ENCODE measurements at regions not wholly inside any gene's neighbourhood (a gene's known extent, or its start where the extent isn't known, plus 50 kb on each side); places are given as distances from the start of the nearest gene placed in this dataset.
A peak's percentile ranks its signal among the peaks of the same experiment; 100 is the strongest.

DNA sequence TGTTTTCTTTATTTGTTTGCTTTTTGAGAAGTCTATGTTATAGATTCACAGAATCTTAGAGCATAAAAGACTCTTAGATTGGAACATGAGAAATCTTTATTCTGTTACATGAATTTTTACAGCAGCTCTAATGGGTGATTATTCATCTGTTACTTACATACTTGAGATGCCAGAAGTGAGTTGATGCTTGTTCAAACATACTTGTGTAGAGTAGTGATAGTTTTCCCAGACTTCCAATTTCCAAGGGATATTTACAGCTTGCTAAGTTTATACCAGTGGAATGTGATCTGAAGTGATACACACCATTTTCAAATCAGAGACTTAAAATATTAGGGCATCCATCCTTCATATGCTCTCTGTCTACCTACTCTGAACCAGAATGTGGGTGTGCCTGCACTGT lies 252.9 kb upstream of the SMIM31 start:
- no peak for DNase-seq (ENCODE audit: low spot score)

DNA sequence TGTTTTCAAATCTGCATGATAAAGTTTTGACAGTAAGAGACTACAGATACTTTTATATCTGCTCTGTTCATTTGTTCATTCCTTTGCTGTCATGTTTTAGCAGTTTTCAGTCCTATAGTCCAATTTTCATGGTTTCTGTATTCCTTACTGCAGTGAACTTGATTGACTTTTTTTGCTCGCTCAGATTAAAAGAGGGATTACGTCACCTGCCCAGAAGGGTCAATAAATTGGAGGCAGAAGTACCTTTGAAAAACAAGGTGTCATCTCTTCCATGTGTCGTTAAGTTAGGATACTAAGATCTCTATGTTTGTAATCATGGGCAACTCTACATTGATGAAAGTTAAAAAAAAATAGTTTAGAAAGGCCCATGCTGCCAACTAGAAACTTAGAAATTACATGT lies 250.1 kb upstream of the SMIM31 start:
- DNase-seq (ENCODE audit: low spot score) = no peak

DNA sequence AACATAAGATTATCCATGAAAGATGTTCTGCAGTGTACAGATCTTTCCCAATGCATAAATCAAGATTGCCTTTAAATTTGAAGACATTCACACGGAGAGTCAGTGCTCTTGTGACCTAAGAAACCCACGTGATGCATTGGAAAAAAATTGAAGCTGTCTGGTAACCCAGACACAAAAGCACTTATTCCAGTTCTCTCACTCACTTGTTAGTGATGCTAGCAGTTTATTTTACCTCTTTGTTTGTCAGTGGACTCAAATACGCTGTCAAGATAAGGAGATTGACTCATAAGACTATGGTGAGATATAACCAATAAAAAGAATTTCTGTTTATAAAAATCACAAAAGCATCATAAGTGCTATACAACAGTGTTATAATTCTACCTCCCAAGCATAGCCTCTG lies 245.8 kb upstream of the SMIM31 start:
- DNase-seq (ENCODE audit: low spot score) = no peak

DNA sequence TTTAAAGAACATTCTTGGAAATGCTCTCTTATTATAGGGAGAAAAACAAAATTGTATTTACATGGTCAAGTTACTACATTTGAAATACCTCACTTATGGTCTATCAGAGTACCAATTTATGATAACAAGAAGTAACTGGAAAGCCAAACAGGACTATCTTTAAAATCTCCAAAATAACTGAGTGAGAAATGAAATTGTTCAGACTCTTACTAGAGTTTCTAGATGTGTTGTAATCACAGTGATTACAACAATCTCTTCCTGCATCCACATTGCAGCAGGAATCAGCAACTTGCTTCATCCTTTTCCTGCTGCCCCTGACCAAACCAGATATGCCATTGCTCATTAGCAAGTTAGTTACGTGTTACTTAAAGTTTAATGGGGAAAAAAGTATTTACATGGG lies 245.2 kb upstream of the SMIM31 start:
- DNase-seq (ENCODE audit: low spot score) = no peak

GRCh38 chr4:164509951-164510350 lies 244.0 kb upstream of the SMIM31 start:
- DNase-seq (ENCODE audit: low spot score) = no peak

DNA sequence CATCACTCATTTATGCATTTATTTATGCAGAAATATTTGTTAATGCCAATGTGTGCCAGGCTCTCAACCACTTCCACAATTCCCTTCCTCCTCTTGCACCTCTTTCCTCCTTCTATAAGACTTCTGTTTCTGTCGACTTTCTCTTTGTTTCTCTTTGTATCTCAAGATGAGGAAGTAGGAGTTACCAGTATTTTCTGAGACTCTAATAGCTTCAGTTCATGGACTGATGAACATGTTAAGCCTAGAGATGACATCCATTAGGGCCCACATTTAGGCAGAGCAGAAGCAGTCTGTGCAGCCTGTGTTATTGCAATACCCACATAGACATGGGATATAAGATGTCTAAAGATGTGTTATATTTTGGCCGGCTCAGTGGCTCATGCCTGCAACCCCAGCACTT lies 241.8 kb upstream of the SMIM31 start:
- no peak for DNase-seq (ENCODE audit: low spot score)

GRCh38 chr4:164514765-164515164 lies 239.2 kb upstream of the SMIM31 start:
- no peak for DNase-seq (ENCODE audit: low spot score)

DNA sequence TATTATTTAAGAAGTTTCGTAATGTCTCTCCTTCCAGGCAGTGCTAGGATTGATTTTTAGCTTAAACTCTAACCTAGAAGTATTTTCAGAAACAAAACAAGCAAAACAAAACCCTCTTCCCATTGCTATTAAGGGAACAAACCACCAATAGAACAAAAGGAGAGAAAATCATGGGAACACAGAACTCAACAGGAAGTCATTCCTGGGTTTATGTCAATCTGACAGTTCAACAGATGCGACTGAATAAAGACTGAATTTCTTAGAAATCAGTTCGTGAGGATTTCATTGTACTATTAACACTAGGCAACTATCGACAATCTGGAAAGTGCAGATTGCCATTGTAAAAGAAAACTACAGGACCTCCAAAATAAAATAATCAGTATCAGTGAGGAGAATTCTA lies 229.1 kb upstream of the SMIM31 start:
- no peak for DNase-seq (ENCODE audit: low spot score)

DNA sequence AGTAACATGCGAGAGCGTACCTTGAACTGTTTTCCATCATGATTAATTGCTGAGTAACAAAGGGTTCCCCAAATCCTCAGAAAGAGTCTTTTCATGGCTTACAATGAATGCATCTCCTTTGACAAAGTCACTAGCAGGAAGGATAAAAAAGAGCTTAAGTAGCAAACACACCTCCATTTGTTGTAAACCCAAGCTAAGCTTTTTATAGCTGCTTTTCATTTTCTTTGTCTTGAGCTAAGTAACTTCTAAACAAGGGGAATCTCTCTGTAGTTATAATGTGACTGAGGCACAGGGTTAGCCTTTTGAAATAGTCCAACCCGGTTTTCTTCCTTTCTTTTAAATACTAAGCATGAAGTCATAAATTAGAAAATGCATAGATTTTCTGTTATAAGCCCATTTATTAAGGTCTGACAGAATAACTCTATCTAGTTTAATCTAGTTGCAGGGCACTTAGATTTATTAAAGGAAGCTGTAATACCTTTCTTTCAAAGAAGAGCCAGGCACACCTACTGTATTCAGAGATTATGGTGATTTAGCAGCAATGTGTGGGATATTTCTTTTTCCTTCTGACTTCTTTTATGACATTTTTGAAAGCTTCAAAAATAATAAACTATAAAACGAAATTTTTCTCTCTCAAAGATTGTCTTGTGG lies 226.9 kb upstream of the SMIM31 start:
- DNase-seq (ENCODE audit: low spot score) = no peak

DNA sequence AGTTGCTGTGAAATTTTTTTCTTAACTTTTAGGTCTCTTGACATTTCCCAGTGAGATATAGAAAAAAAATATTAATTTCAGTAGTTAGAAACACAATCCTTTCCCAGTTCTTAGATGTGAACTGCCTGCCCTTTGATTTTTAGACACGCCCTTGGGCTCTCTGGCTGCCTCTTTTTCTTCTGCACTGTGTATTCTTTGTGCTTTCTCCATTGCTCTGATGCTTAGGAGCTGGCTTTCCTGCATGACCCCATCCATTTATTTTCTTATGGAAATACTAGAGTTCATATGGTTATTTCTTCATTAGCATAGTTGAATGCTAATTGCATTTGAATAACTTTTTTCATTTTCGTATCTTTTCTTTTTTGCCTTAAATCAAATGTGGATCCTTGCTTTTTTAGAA lies 224.9 kb upstream of the SMIM31 start:
- DNase-seq (ENCODE audit: low spot score) = no peak

GRCh38 chr4:164529486-164529885 lies 224.4 kb upstream of the SMIM31 start:
- DNase-seq (ENCODE audit: low spot score) = no peak

GRCh38 chr4:164531336-164531735 lies 222.6 kb upstream of the SMIM31 start:
- DNase-seq (ENCODE audit: low spot score) = no peak

DNA sequence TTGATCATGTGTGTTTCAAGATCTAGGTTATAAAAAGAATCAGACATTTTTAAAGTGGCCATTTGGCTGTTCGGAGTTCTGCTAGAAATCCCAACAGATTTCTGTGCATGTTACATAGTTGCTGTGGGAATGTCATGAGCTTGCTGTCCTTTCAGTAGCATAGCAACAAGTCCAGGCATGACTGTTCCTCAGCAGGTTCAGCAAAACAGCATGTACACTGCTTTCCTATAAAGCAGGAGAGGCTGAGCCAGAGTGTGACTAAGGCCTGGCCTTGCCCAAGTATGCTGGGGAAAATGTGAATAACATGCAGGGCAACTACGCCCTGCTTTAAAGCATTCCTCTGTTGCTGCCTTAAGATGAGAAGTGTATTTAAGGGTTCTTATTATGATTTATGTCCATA lies 217.1 kb upstream of the SMIM31 start:
- peak; percentile 2 for DNase-seq (ENCODE audit: low spot score)

DNA sequence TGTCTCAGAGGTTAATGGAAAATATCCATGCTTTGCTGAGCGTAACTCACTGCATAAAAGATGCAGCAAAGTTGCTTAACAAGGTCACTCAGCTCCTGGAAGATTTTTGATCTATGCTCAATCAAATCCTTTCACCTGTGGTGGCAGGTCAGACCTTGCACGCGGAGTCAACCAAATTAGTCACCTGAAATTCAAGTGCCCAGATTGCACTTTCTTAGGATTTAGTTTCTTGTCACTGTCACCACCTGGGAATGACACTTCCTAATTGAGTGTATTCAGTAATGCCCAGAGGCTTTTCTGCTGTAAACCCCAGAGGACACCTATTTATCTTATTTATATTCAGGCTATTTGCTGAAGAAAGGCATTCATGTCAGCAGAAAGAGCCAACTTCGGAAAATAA lies 215.8 kb upstream of the SMIM31 start:
- DNase-seq (ENCODE audit: low spot score) = no peak

DNA sequence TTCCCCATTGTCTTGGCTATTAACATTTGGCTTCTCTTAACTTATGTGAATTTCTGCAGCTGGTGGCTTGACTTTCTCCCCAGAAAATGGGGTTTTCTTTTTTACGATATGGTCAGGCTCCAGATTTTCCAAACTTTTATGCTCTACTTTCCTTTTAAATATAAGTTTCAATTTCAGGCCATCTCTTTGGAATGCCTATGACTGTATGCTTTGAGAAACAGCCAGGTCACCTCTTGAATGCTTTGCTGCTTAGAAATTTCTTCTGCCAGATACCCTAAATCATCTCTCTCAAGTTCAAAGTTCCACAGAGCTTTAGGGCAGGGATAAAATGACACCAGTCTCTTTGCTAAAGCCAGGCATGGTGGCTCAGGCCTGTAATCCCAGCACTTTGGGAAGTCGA lies 212.9 kb upstream of the SMIM31 start:
- no peak for DNase-seq (ENCODE audit: low spot score)

DNA sequence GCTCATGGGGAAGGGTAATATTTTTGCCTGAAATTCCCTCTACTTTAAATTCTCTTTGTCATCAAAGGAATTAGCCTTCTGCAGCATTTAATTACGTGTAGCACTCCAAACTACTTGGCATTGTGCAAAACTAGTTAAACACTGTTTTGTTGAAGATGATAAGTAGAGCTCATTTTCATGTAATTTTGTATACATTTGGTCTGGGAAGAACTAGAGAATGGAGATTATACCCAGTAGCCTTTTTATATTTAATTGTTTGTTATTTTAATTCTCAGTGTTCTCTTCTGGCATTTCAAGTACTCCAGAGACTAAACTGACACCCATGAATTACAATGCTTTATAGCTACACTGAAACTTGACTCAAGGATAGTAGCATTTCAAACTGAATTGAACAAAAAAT lies 211.5 kb upstream of the SMIM31 start:
- DNase-seq (ENCODE audit: low spot score) = no peak

DNA sequence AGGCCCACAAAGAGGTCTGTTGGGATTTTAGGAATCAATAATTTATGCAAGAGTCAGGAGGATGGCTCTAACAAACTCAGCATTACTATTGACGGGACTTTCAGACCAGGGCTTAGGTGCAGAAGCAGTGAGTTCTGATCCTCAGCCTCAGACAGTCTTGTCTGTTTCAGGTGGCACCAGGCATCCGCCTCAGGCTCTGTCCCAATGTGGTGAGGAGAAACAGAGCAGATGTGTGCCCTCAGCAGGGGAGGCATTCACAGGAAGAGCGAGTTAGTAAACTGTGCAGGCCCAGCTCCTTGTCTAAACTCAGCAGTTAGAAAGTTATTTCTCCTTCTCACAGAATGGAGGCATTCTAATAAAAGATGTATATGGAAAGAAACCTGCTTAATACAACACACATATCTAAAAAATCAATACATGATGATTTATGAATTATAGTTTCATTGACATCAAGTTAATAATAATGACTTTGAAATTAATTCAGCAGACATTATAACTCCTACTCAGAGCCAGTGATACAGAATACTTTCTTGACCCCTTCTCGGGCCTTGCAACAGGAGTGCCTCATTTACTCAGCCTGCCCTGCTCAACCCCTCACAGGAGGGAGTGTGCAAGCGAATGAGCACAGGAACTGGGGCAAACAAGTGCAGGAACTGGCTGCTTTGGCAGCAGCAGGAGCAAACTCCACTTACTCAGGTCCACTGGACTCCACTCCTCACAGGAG lies 202.8 kb upstream of the SMIM31 start:
- no peak for DNase-seq (ENCODE audit: low spot score)

DNA sequence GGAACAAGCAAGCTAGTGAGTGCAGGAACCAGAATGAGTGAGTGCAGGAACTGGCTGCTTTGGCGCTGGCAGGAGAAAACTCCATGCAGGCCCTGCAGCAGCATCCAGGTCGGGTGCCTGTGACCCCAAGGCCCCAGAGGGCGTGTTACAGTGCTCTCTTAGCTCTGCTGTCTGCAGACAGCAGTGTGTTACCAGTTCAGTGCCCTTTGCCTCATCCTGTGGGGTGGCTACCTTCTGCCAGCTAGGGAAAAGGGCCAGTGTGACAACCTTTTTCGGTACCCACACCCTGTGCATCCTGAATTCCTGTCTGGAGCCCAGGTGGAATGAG lies 202.3 kb upstream of the SMIM31 start:
- no peak for DNase-seq (ENCODE audit: low spot score)

- DNase-seq (ENCODE audit: low spot score) = no peak
These were observed 182.1 kb upstream of the SMIM31 start for GRCh38 chr4:164571593-164572390.

DNA sequence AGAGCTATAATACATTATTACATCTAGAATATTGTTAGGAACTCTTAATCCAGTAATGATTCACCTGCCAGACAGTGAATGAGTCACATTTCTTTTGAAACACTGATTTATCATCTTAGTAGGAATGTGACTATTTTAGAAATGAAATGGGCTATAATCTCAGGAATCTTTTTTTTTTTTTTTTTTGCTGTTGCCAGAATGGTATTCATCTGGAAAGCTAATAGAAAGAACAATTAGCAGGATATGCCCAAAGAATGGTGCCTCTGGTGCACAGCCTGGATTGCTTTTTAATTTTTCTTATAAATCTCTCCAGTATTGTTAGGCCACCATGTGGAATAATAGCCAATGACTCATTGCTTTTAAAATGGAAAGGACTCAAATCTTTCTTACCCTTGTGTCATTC lies 181.1 kb upstream of the SMIM31 start:
- no peak for DNase-seq (ENCODE audit: low spot score)

GRCh38 chr4:164575861-164576260 lies 178.1 kb upstream of the SMIM31 start:
- no peak for DNase-seq (ENCODE audit: low spot score)

DNA sequence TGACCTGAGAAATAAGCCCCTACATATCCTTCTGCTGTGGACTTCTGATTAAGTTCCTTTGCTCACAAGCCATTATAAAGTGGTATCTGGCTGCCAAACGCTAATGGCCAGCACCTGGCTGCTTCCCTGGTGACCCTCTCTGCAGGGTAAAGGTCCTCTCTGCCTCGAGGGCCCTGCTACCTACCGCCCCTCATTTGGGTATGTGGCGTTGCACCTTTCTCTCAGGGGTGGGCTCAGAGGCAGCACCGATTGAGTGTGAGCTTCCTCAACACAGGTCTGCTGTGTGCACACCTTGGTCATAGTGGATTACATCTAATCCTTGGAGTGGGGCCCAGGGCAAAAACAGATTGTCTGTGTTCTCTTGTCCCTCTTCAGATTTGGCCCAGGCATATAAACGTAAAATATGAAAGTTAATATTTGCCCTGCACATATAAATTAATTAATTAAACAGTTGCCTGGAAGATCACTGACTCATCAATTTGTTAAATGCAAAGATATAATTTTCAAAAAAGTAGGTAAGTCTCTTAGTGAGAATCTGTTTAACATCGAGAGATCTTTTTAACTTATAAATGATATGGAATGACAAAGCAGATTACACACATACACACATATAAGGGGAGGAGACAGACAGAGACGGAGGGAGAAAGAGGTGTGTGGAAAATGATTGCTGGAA lies 174.5 kb upstream of the SMIM31 start:
- DNase-seq (ENCODE audit: low spot score) = no peak

DNA sequence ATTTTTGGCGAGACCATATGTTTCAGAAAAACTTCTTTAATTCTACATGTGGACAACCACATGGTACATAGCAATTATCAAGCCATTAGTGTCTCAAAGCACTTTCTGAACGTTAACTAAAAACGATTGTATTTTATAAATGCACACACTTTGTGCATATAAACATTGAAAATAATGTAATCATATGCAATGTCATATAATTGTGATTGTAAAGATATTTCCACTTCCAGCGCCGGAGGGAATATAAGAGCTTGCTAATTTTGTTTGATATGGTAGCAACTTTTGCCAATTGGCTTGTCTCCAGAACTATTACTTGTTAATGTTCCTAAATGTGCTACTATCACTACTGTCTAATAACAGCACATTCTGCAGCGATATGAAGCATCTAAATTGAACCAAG lies 162.3 kb upstream of the SMIM31 start:
- no peak for DNase-seq (ENCODE audit: low spot score)

Measured in AG08395 (cell line).